Spleen (tissue), 11 donors: ENCODE measurements at regions not wholly inside any gene's neighbourhood (a gene's known extent, or its start where the extent isn't known, plus 50 kb on each side); places are given as distances from the start of the nearest gene placed in this dataset.

Experiments used
- DNase-seq: peaks from one replicate; pipeline ENCODE4 v3.0.0-alpha.2; 2020
- H3K27ac ChIP-seq, 8 donors: fragments of 200-600 bp; sonication (generic) in 7 of 8; 1 replicate in 4 of 8; 2 replicates in 4 of 8; pipeline versions ENCODE4 v1.5.0 to v1.8.0; 2016 to 2021; ENCODE audit warnings: inconsistent platforms in 4 of 8, mild to moderate bottlenecking in 4 of 8, moderate library complexity in 1 of 8
- H3K27me3 ChIP-seq, 7 donors: fragments of 200-600 bp; sonication (generic) in 6 of 7; replicated peaks in 1 of 7; 1 replicate in 4 of 7; 2 replicates in 3 of 7; pipeline versions ENCODE4 v1.5.0 to v1.8.0; 2016 to 2021; ENCODE audit warnings: inconsistent platforms in 3 of 7, mild to moderate bottlenecking in 1 of 7
- H3K36me3 ChIP-seq, 6 donors: fragments of 200-600 bp; sonication (generic) in 5 of 6; 1 replicate in 4 of 6; 2 replicates in 2 of 6; pipeline versions ENCODE4 v1.5.0 to v1.8.0; 2016 to 2021; ENCODE audit warnings: inconsistent platforms in 2 of 6
- H3K4me1 ChIP-seq, 6 donors: fragments of 200-600 bp; sonication (generic) in 5 of 6; 1 replicate in 3 of 6; 2 replicates in 3 of 6; pipeline versions ENCODE4 v1.5.0 to v1.8.0; 2016 to 2021; ENCODE audit warnings: inconsistent platforms in 3 of 6
- H3K4me3 ChIP-seq, 8 donors: fragments of 200-600 bp; sonication (generic) in 7 of 8; 1 replicate in 4 of 8; 2 replicates in 4 of 8; pipeline versions ENCODE4 v1.5.0 to v1.8.0; 2016 to 2021; ENCODE audit warnings: inconsistent platforms in 4 of 8, mild to moderate bottlenecking in 4 of 8, moderate library complexity in 2 of 8
- H3K9me3 ChIP-seq, 8 donors: fragments of 200-600 bp; sonication (generic) in 7 of 8; 1 replicate in 4 of 8; 2 replicates in 4 of 8; pipeline versions ENCODE4 v1.5.0 to v1.8.0; 2016 to 2021; ENCODE audit warnings: inconsistent platforms in 4 of 8
- POLR2A ChIP-seq, 3 donors: fragments of 450-650 bp; IDR thresholded peaks; one replicate each; pipeline ENCODE4 v1.5.1; 2017; ENCODE audit warnings: antibody characterized with exemption in 3 of 3, mild to moderate bottlenecking in 1 of 3
- POLR2AphosphoS5 ChIP-seq, 3 donors: sonication (generic); formaldehyde crosslinking; IDR thresholded peaks; one replicate each; pipeline ENCODE4 v1.5.1; 2017; ENCODE audit warnings: antibody characterized with exemption in 3 of 3
- WGBS, 5 donors: extraction: QIAGEN DNeasy Blood & Tissue Kit in 3 of 5; methylation state at CpG; one replicate each; pipeline versions ENCODE4 v1.1.5 to v1.1.7; 2013 to 2018; 5-methylcytosine and 5-hydroxymethylcytosine counted together
- intact Hi-C: fragments of 100-400 bp; cut with DNase I; formaldehyde crosslinking; loops from one replicate; pipeline ENCODE4 v1.15.0; 2023; ENCODE audit warnings: low total_unique reads
- TF ChIP-seq, protein P1 (sequence below), 11 experiments: fragments of 200-600 bp in 7 of 11; fragments of 450-650 bp in 4 of 11; sonication (generic) in 4 of 11; IDR thresholded peaks in 8 of 11; conservative IDR thresholded peaks in 3 of 11; 1 replicate in 7 of 11; 2 replicates in 4 of 11; pipeline versions ENCODE4 v1.4.0 to v1.8.0; 2016 to 2021; ENCODE audit warnings: antibody characterized with exemption in 11 of 11, inconsistent platforms in 4 of 11, mild to moderate bottlenecking in 1 of 11
- donor health status: healthy with polysubstance abuse.
- donor health status: DM: no; HTN: no; CAD: no; lungs with moderate emphysema.
- donor health status: DM: no; HTN: no; CAD: no.
- donor health status: Bipolar disorder and iron deficiency.
- donor health status: healthy.
- donor health status: DM: no; HTN: no; CAD: no.
- donor health status: DM: yes; HTN: yes; CAD: no.

DNA sequence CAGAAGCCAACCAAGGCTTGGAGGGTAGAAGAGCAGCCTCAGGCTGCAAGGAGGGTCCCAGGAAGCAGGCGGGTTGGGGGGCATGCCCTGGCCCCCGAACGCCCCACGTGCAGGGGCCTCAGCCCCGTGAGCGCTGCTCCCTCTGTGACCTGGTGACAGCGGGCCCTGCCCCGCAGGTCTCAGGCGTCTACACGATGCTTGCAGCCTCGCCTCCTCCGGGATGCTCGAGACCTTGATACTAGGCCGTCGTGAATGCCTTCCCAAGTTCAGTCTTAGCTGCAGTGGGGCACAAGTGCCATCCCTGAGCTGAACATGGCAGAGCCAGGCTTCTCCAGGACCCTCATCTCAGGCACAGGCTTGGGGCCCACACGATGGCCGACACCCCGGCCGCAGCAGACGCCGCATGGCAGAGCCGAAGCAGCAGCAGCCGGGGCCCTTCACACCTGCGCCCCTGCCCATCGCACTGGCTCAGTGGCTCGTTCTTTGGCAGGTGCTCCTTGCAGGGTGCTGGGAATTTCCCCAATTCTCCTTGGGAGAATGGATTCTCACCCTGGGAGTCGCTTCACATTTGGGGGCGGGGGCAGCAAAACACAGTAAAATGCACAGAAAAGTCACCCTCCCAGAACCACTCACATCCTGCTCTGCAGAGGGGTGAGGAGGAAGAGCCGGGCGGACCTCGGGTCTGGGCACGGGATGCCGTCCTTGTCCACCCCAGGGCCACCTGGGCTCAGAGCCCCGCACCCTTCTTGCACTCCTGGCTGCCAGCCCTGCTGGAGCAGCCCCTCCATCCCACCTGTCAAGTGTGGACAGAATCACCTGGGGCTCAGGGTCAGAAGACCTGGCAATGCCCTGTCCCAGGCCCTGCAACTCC, 161.8 kb downstream of the DLL1 start:
- WGBS, 5 donors: 78 to 95% (median 87%) methylated on average over 10 to 34 of the region's 34 CpGs
- TF ChIP-seq POLR2A (IDR thresholded peaks at IDR 0.05): no peak
- TF ChIP-seq, protein P1, sequence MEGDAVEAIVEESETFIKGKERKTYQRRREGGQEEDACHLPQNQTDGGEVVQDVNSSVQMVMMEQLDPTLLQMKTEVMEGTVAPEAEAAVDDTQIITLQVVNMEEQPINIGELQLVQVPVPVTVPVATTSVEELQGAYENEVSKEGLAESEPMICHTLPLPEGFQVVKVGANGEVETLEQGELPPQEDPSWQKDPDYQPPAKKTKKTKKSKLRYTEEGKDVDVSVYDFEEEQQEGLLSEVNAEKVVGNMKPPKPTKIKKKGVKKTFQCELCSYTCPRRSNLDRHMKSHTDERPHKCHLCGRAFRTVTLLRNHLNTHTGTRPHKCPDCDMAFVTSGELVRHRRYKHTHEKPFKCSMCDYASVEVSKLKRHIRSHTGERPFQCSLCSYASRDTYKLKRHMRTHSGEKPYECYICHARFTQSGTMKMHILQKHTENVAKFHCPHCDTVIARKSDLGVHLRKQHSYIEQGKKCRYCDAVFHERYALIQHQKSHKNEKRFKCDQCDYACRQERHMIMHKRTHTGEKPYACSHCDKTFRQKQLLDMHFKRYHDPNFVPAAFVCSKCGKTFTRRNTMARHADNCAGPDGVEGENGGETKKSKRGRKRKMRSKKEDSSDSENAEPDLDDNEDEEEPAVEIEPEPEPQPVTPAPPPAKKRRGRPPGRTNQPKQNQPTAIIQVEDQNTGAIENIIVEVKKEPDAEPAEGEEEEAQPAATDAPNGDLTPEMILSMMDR (IDR thresholded peaks at IDR 0.05 in 8 of 11, conservative IDR thresholded peaks at IDR 0.05 in 3 of 11): no peak
- no peak for TF ChIP-seq POLR2AphosphoS5 (IDR thresholded peaks at IDR 0.05)
- peak; percentile 63 for DNase-seq

GRCh38 chr6:170128346-170128745, 162.5 kb downstream of the DLL1 start:
- Histone ChIP-seq H3K9me3 (no peaks in the 10 kb centered on the region), H3K4me1 (peaks cover 0 to 15% (median 3%) of the 10 kb centered on the region in 6 donors), H3K27me3 (peaks cover 0 to 48% (median 0%) of the 10 kb centered on the region in 7 donors), H3K4me3 (no peak overlapping the region), H3K36me3 (no peaks in the 10 kb centered on the region), H3K27ac (no peak overlapping the region)
- WGBS, 5 donors: 89 to 94% (median 92%) methylated on average over 10 of the region's 10 CpGs
- TF ChIP-seq POLR2A (IDR thresholded peaks at IDR 0.05) (no peak), POLR2AphosphoS5 (IDR thresholded peaks at IDR 0.05) (no peak)
- TF ChIP-seq, protein P1 (IDR thresholded peaks at IDR 0.05 in 8 of 11, conservative IDR thresholded peaks at IDR 0.05 in 3 of 11): no peak
- DNase-seq: peak; percentile 32
- intact Hi-C loops: no loop called here

More for the DNA sequence above, 161.8 kb downstream of the DLL1 start:
- Histone ChIP-seq H3K4me1 (peaks cover 0 to 15% (median 3%) of the 10 kb centered on the region in 6 donors), H3K9me3 (no peaks in the 10 kb centered on the region), H3K27me3 (peaks cover 0 to 44% (median under 1%) of the 10 kb centered on the region in 7 donors), H3K36me3 (no peaks in the 10 kb centered on the region), H3K27ac (no peak overlapping the region), H3K4me3 (no peak overlapping the region)
- intact Hi-C loops: no loop called here

- Histone ChIP-seq H3K4me1 (peaks cover 0 to 15% (median 3%) of the 10 kb centered on the region in 6 donors), H3K36me3 (no peaks in the 10 kb centered on the region), H3K27me3 (peaks cover 0 to 40% (median 0%) of the 10 kb centered on the region in 7 donors), H3K4me3 (no peak overlapping the region), H3K9me3 (peaks cover 0 to 6% (median under 1%) of the 10 kb centered on the region in 8 donors), H3K27ac (no peak overlapping the region)
- TF ChIP-seq, protein P1 (IDR thresholded peaks at IDR 0.05 in 8 of 11, conservative IDR thresholded peaks at IDR 0.05 in 3 of 11): no peak
- no peak for TF ChIP-seq POLR2AphosphoS5 (IDR thresholded peaks at IDR 0.05)
- TF ChIP-seq POLR2A (IDR thresholded peaks at IDR 0.05): no peak
- intact Hi-C loops: no loop called here
- 70 to 92% (median 83%) methylated on average over 9 of the region's 9 CpGs for WGBS, 5 donors
- peak; percentile 55 for DNase-seq
Observed at GRCh38 chr6:170127151-170127550, 163.7 kb downstream of the DLL1 start.
